Neural progenitor cell (in vitro differentiated cells): ENCODE measurements at regions not wholly inside any gene's neighbourhood (a gene's known extent, or its start where the extent isn't known, plus 50 kb on each side); places are given as distances from the start of the nearest gene placed in this dataset.

Experiments
- DNase-seq: peaks from one replicate; pipeline ENCODE4 v3.0.0-alpha.2; 2016; ENCODE audit warnings: low spot score
- H2AFZ ChIP-seq: fragments of 200-600 bp; sonication (generic); replicated peaks from 2 replicates; pipeline ENCODE4 v1.6.1; 2016; ENCODE audit warnings: antibody characterized with exemption
- H3F3A ChIP-seq: fragments of 200-600 bp; sonication (generic); 2 replicates; pipeline ENCODE4 v1.6.1; 2016; ENCODE audit warnings: antibody characterized with exemption, low read depth
- H3K27ac ChIP-seq: fragments of 200-600 bp; sonication (generic); 2 replicates; pipeline ENCODE4 v1.5.1; 2016; ENCODE audit warnings: mild to moderate bottlenecking
- H3K27me3 ChIP-seq: fragments of 200-600 bp; sonication (generic); 2 replicates; pipeline ENCODE4 v1.6.1; 2016; ENCODE audit warnings: mild to moderate bottlenecking, moderate library complexity
- H3K36me3 ChIP-seq: fragments of 200-600 bp; sonication (generic); 2 replicates; pipeline ENCODE4 v1.5.1; 2016
- H3K4me1 ChIP-seq: fragments of 200-600 bp; sonication (generic); 2 replicates; pipeline ENCODE4 v1.6.1; 2016; ENCODE audit warnings: mixed run types
- H3K4me2 ChIP-seq: fragments of 200-600 bp; sonication (generic); 2 replicates; pipeline ENCODE4 v1.6.1; 2016
- H3K4me3 ChIP-seq: fragments of 200-600 bp; sonication (generic); 2 replicates; pipeline ENCODE4 v1.5.1; 2016
- H3K79me2 ChIP-seq: fragments of 200-600 bp; sonication (generic); 2 replicates; pipeline ENCODE4 v1.6.1; 2016; ENCODE audit warnings: low read depth
- H3K9ac ChIP-seq: fragments of 200-600 bp; sonication (generic); 2 replicates; pipeline ENCODE4 v1.6.1; 2016
- H3K9me3 ChIP-seq: fragments of 200-600 bp; sonication (generic); 2 replicates; pipeline ENCODE4 v1.5.1; 2016; ENCODE audit warnings: low read depth
- H4K20me1 ChIP-seq: fragments of 200-600 bp; sonication (generic); 2 replicates; pipeline ENCODE4 v1.6.1; 2016; ENCODE audit warnings: low read depth
- H3K27ac Mint-ChIP-seq: 3 replicates; pipeline ENCODE4 v1.8.0; 2021; ENCODE audit warnings: mixed read lengths
- H3K27me3 Mint-ChIP-seq: 2 replicates; pipeline ENCODE4 v1.8.0; 2022; ENCODE audit warnings: low read depth, mild to moderate bottlenecking, inconsistent platforms, moderate library complexity, mixed read lengths; ENCODE audit not compliant: insufficient read depth
- H3K36me3 Mint-ChIP-seq: 3 replicates; pipeline ENCODE4 v1.8.0; 2021; ENCODE audit warnings: mixed read lengths
- H3K4me1 Mint-ChIP-seq: 3 replicates; pipeline ENCODE4 v1.8.0; 2021; ENCODE audit warnings: mixed read lengths
- H3K4me3 Mint-ChIP-seq: 3 replicates; pipeline ENCODE4 v1.8.0; 2021; ENCODE audit warnings: mild to moderate bottlenecking, moderate library complexity, mixed read lengths
- H3K9me3 Mint-ChIP-seq: 3 replicates; pipeline ENCODE4 v1.8.0; 2020; ENCODE audit warnings: mixed read lengths
- CTCF ChIP-seq: fragments of 200-600 bp; sonication (generic); IDR thresholded peaks from 2 replicates; pipeline ENCODE4 v1.5.1; 2017; ENCODE audit warnings: antibody characterized with exemption, mild to moderate bottlenecking
- EZH2 ChIP-seq: fragments of 200-600 bp; sonication (generic); IDR thresholded peaks from 2 replicates; pipeline ENCODE4 v1.6.1; 2017; ENCODE audit warnings: antibody characterized with exemption, mild to moderate bottlenecking, moderate library complexity
- EZH2phosphoT487 ChIP-seq: fragments of 200-600 bp; sonication (generic); IDR thresholded peaks from 2 replicates; pipeline ENCODE4 v1.6.1; 2017; ENCODE audit warnings: antibody characterized with exemption

GRCh38 chr11:29318134-29318845 lies 698.5 kb downstream of the KCNA4 start:
- H3K27ac ChIP-seq = no peak overlapping the region
- no peaks in the 10 kb centered on the region for H3K27me3 ChIP-seq
- Mint-ChIP-seq H3K4me1 (no peaks in the 10 kb centered on the region), H3K4me3 (no peak overlapping the region), H3K9me3 (no peaks in the 10 kb centered on the region), H3K27ac (no peak overlapping the region), H3K36me3 (no peaks in the 10 kb centered on the region), H3K27me3 (peaks cover 2% of the 10 kb centered on the region)
- DNase-seq = no peak
- H3K79me2 ChIP-seq = no peaks in the 10 kb centered on the region
- TF ChIP-seq EZH2 = no peak
- TF ChIP-seq EZH2phosphoT487 = no peak
- TF ChIP-seq CTCF = no peak
- H3K4me3 ChIP-seq = no peak overlapping the region
- H3K9ac ChIP-seq = no peak overlapping the region
- no peaks in the 10 kb centered on the region for H3K4me1 ChIP-seq
- no peak overlapping the region for H2AFZ ChIP-seq
- H3K9me3 ChIP-seq = no peaks in the 10 kb centered on the region
- no peak overlapping the region for H3K4me2 ChIP-seq
- no peaks in the 10 kb centered on the region for H3F3A ChIP-seq
- H3K36me3 ChIP-seq = no peaks in the 10 kb centered on the region
- H4K20me1 ChIP-seq = no peaks in the 10 kb centered on the region

- Histone ChIP-seq H3F3A (no peaks in the 10 kb centered on the region), H3K9me3 (no peaks in the 10 kb centered on the region), H3K79me2 (no peaks in the 10 kb centered on the region), H3K9ac (no peak overlapping the region), H3K4me3 (no peak overlapping the region), H3K4me2 (no peak overlapping the region), H3K27ac (no peak overlapping the region), H3K36me3 (no peaks in the 10 kb centered on the region), H4K20me1 (no peaks in the 10 kb centered on the region), H2AFZ (no peak overlapping the region), H3K4me1 (no peaks in the 10 kb centered on the region), H3K27me3 (no peaks in the 10 kb centered on the region)
- H3K27ac Mint-ChIP-seq = no peak overlapping the region
- no peak for DNase-seq
- H3K36me3 Mint-ChIP-seq = no peaks in the 10 kb centered on the region
- peaks cover 2% of the 10 kb centered on the region for H3K27me3 Mint-ChIP-seq
- H3K4me1 Mint-ChIP-seq = no peaks in the 10 kb centered on the region
- TF ChIP-seq EZH2 (no peak), CTCF (no peak), EZH2phosphoT487 (no peak)
- H3K9me3 Mint-ChIP-seq = no peaks in the 10 kb centered on the region
- H3K4me3 Mint-ChIP-seq = no peak overlapping the region
Observed at GRCh38 chr11:29317694-29318093, 699.1 kb downstream of the KCNA4 start.

- no peak overlapping the region for H3K4me2 ChIP-seq
- H3F3A ChIP-seq = no peaks in the 10 kb centered on the region
- no peak overlapping the region for H3K9ac ChIP-seq
- Mint-ChIP-seq H3K9me3 (no peaks in the 10 kb centered on the region), H3K36me3 (no peaks in the 10 kb centered on the region), H3K4me3 (no peak overlapping the region), H3K27ac (no peak overlapping the region), H3K27me3 (no peaks in the 10 kb centered on the region), H3K4me1 (no peaks in the 10 kb centered on the region)
- H3K4me1 ChIP-seq = no peaks in the 10 kb centered on the region
- no peak overlapping the region for H3K4me3 ChIP-seq
- no peak overlapping the region for H3K27ac ChIP-seq
- no peaks in the 10 kb centered on the region for H3K9me3 ChIP-seq
- H3K36me3 ChIP-seq = no peaks in the 10 kb centered on the region
- H4K20me1 ChIP-seq = no peaks in the 10 kb centered on the region
- TF ChIP-seq EZH2 (no peak), CTCF (no peak), EZH2phosphoT487 (no peak)
- DNase-seq = no peak
- no peaks in the 10 kb centered on the region for H3K27me3 ChIP-seq
- H2AFZ ChIP-seq = no peak overlapping the region
- no peaks in the 10 kb centered on the region for H3K79me2 ChIP-seq
Observed at GRCh38 chr11:29315275-29315674, 701.6 kb downstream of the KCNA4 start.
